ENCODE measurements at regions not wholly inside any gene's neighbourhood (a gene's known extent, or its start where the extent isn't known, plus 50 kb on each side); places are given as distances from the start of the nearest gene placed in this dataset.

DNA sequence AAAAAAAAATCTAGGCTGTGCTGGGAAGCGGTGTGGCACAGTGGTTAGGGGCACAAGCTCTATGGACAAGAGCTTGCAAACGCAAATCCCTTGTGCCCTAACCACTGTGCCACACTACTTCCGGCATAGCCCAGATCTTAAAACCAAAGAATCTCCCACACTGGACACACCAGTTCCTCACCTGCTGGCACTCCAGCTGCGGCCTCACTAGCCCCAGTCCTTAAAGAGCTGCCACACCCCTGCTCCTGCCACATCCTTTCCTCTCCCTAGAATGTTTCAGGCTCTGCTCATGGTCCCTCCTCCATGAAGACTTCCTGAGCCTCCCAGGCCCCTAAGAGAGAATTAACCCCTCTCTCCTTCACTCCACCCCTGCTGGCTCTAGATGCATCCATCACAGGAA lies 71.8 kb upstream of the SRSF6 start:
- TF ChIP-seq CTCF (conservative IDR thresholded peaks at IDR 0.05; ENCODE audit: low read depth, low read length) (no peak), EZH2phosphoT487 (IDR thresholded peaks at IDR 0.05; ENCODE audit: borderline replicate concordance, low read length) (no peak)
